GM20000 (cell line): ENCODE measurements at regions not wholly inside any gene's neighbourhood (a gene's known extent, or its start where the extent isn't known, plus 50 kb on each side); places are given as distances from the start of the nearest gene placed in this dataset.

Experiments used
- DNase-seq: peaks from one replicate; pipeline ENCODE4 v3.0.0; 2012; ENCODE audit warnings: low spot score
- CTCF ChIP-seq: IDR thresholded peaks from 2 replicates; pipeline ENCODE4 v1.5.1; 2012; ENCODE audit warnings: mild to moderate bottlenecking, control low read depth; ENCODE audit errors: extremely low read depth, missing control alignments

GRCh38 chr5:62077823-62078550 lies 228.0 kb upstream of the KIF2A start:
- no peak for DNase-seq
- no peak for TF ChIP-seq CTCF

- DNase-seq = no peak
- no peak for TF ChIP-seq CTCF
Measured at GRCh38 chr5:62082370-62082801, 223.6 kb upstream of the KIF2A start.

- TF ChIP-seq CTCF = no peak
- no peak for DNase-seq
Measured at GRCh38 chr5:62083247-62083646, 222.8 kb upstream of the KIF2A start.

GRCh38 chr5:62083661-62084060 lies 222.3 kb upstream of the KIF2A start:
- no peak for TF ChIP-seq CTCF
- no peak for DNase-seq

GRCh38 chr5:62084391-62084790 lies 221.6 kb upstream of the KIF2A start:
- DNase-seq = no peak
- TF ChIP-seq CTCF = no peak

- DNase-seq = no peak
Measured at GRCh38 chr5:62090953-62091352, 215.1 kb upstream of the KIF2A start.

GRCh38 chr5:62093411-62093810 lies 212.6 kb upstream of the KIF2A start:
- no peak for TF ChIP-seq CTCF
- DNase-seq = no peak

More at GRCh38 chr5:62090953-62091352, 215.1 kb upstream of the KIF2A start:
- no peak for TF ChIP-seq CTCF
